ENCODE measurements at regions not wholly inside any gene's neighbourhood (a gene's known extent, or its start where the extent isn't known, plus 50 kb on each side); places are given as distances from the start of the nearest gene placed in this dataset.

DNA sequence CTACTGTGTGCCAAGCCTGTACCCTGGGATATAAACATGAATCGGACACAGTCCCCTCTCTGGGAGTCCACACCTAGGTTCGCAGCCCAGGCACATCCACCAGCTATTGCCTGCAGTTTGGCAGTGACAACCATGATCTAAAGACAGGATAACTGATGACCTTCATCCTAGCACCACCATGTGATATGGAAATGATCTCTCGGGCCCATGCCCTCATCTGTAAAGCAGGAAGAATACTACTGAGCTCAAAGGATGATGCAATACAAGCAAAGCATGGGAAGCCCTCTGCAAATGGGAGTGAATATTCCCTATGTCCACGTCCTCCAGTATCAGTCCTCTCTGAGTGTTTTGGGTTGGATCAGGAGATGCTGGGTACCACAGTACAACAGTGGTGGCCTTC lies 80.9 kb upstream of the MSX1 start:
- TF ChIP-seq EZH2 (IDR thresholded peaks at IDR 0.05; ENCODE audit: borderline replicate concordance, low read depth, low read length, poor library complexity, severe bottlenecking), result no peak
- TF ChIP-seq, protein P1, sequence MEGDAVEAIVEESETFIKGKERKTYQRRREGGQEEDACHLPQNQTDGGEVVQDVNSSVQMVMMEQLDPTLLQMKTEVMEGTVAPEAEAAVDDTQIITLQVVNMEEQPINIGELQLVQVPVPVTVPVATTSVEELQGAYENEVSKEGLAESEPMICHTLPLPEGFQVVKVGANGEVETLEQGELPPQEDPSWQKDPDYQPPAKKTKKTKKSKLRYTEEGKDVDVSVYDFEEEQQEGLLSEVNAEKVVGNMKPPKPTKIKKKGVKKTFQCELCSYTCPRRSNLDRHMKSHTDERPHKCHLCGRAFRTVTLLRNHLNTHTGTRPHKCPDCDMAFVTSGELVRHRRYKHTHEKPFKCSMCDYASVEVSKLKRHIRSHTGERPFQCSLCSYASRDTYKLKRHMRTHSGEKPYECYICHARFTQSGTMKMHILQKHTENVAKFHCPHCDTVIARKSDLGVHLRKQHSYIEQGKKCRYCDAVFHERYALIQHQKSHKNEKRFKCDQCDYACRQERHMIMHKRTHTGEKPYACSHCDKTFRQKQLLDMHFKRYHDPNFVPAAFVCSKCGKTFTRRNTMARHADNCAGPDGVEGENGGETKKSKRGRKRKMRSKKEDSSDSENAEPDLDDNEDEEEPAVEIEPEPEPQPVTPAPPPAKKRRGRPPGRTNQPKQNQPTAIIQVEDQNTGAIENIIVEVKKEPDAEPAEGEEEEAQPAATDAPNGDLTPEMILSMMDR (conservative IDR thresholded peaks at IDR 0.05; ENCODE audit: low read depth, low read length), result no peak
- H3K4me1 ChIP-seq (ENCODE audit: insufficient read depth, low read length, poor library complexity, severe bottlenecking), result no peaks in the 10 kb centered on the region
- DNase-seq (ENCODE audit: low spot score), result no peak
- no peaks in the 10 kb centered on the region for H3K36me3 ChIP-seq (ENCODE audit: insufficient read depth, low read length, poor library complexity, severe bottlenecking)
- no peaks in the 10 kb centered on the region for H3K9me3 ChIP-seq (ENCODE audit: low read depth, low read length, poor library complexity, severe bottlenecking)
- no peak overlapping the region for H3K4me3 ChIP-seq (ENCODE audit: low read depth, low read length, poor library complexity, severe bottlenecking)
- intact Hi-C loops (cut with micrococcal nuclease; ENCODE audit: unreplicated experiment), result no loop called here
- POLR2A ChIA-PET (ENCODE audit: low non-redundant PET), result no interaction called here
- no peak overlapping the region for H3K27ac ChIP-seq (ENCODE audit: low read depth, low read length, poor library complexity, severe bottlenecking)
- H3K27me3 ChIP-seq (replicated peaks; ENCODE audit: insufficient read depth, low read depth, low read length, poor library complexity), result no peaks in the 10 kb centered on the region
- CTCF ChIA-PET, result no interaction called here
- no TSS peak for BruUV-seq (replicated peaks)

DNA sequence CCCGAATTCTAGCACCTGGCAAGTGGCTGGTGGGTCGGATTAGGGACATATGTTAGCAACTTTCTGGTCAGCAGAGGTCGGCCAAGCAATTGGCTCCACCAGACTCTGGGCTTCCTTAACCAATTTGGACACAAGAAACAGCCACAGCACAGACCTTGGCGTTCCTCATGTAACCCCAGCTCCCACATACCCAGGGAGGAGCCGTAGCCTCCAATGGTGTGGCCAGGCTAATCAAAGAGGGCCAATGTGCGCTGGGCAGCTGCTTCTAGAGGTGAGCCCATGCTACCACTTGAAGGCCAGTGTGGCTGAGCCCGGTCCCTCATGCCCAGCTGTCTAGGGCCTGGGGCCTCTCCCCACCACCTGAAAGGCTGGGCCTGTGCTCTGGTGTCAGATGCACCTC lies 82.5 kb upstream of the MSX1 start:
- no peak overlapping the region for H3K27ac ChIP-seq (ENCODE audit: low read depth, low read length, poor library complexity, severe bottlenecking)
- DNase-seq (ENCODE audit: low spot score), result no peak
- intact Hi-C loops (cut with micrococcal nuclease; ENCODE audit: unreplicated experiment), result no loop called here
- TF ChIP-seq EZH2 (IDR thresholded peaks at IDR 0.05; ENCODE audit: borderline replicate concordance, low read depth, low read length, poor library complexity, severe bottlenecking), result no peak
- TF ChIP-seq, protein P1 (conservative IDR thresholded peaks at IDR 0.05; ENCODE audit: low read depth, low read length), result no peak
- ChIA-PET CTCF (no interaction called here), POLR2A (ENCODE audit: low non-redundant PET) (no interaction called here)
- H3K36me3 ChIP-seq (ENCODE audit: insufficient read depth, low read length, poor library complexity, severe bottlenecking), result no peaks in the 10 kb centered on the region
- H3K4me1 ChIP-seq (ENCODE audit: insufficient read depth, low read length, poor library complexity, severe bottlenecking), result no peaks in the 10 kb centered on the region
- no peaks in the 10 kb centered on the region for H3K9me3 ChIP-seq (ENCODE audit: low read depth, low read length, poor library complexity, severe bottlenecking)
- H3K4me3 ChIP-seq (ENCODE audit: low read depth, low read length, poor library complexity, severe bottlenecking), result no peak overlapping the region
- H3K27me3 ChIP-seq (replicated peaks; ENCODE audit: insufficient read depth, low read depth, low read length, poor library complexity), result no peaks in the 10 kb centered on the region
- no TSS peak for BruUV-seq (replicated peaks)

DNA sequence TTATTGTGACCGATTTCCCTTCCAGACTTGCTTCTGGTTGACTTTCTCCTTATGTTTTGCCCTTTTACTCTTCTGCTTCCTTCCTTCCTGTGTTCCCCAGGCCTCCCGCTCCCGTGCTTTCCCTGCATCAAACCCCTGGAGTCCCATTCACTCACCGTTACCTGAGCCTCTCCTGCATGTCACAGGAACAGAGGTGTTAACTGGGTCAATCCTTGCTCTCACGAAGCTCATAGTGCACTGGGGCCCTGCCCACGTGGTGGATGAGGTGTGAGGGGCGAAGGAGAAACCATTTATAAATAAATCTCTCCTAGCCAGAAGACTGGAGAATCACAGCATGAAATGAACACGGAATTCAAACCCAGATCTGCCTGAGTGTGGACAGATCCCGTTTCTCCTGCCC lies 83.1 kb upstream of the MSX1 start:
- BruUV-seq (replicated peaks), result no TSS peak
- no peak for DNase-seq (ENCODE audit: low spot score)
- Histone ChIP-seq H3K27ac (ENCODE audit: low read depth, low read length, poor library complexity, severe bottlenecking) (no peak overlapping the region), H3K27me3 (replicated peaks; ENCODE audit: insufficient read depth, low read depth, low read length, poor library complexity) (no peaks in the 10 kb centered on the region), H3K9me3 (ENCODE audit: low read depth, low read length, poor library complexity, severe bottlenecking) (no peaks in the 10 kb centered on the region), H3K4me1 (ENCODE audit: insufficient read depth, low read length, poor library complexity, severe bottlenecking) (no peaks in the 10 kb centered on the region), H3K36me3 (ENCODE audit: insufficient read depth, low read length, poor library complexity, severe bottlenecking) (no peaks in the 10 kb centered on the region), H3K4me3 (ENCODE audit: low read depth, low read length, poor library complexity, severe bottlenecking) (no peak overlapping the region)
- intact Hi-C loops (cut with micrococcal nuclease; ENCODE audit: unreplicated experiment), result no loop called here
- CTCF ChIA-PET, result no interaction called here
- POLR2A ChIA-PET (ENCODE audit: low non-redundant PET), result interaction anchor here (0.6 kb wide), 1 partner anchor 9 kb away, joined by 3 read pairs; no protein-coding TSS in a partner anchor
- TF ChIP-seq, protein P1 (conservative IDR thresholded peaks at IDR 0.05; ENCODE audit: low read depth, low read length), result no peak
- TF ChIP-seq EZH2 (IDR thresholded peaks at IDR 0.05; ENCODE audit: borderline replicate concordance, low read depth, low read length, poor library complexity, severe bottlenecking), result no peak
